ENCODE measurements at regions not wholly inside any gene's neighbourhood (a gene's known extent, or its start where the extent isn't known, plus 50 kb on each side); places are given as distances from the start of the nearest gene placed in this dataset.
"Not testable (repeated sequence)": the region's sequence is repeated elsewhere in the genome, so short reads cannot be mapped to it uniquely, and the experiment has no call there.

DNA sequence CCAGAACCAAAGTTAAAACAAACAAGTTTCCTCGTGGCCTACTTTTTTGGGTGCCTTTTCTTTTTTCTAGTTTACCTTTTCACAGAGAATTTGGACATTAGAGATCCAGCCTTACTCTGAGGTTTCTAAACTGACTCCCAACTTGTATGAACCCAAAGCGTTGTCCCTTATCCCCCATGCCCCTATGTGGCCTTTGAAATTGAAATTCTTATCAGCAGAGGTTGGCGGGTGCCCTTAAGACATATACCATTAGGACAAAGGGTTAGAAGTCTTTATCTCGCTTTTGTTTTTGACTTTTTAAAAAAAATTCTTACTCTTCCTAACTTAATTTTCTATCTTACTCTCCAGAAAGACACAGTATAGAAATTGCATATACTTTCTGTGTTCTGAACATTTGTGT, 76.3 kb upstream of the C7orf33 start:
- no peak for DNase-seq (ENCODE audit: low read depth in 2 of 2)

DNA sequence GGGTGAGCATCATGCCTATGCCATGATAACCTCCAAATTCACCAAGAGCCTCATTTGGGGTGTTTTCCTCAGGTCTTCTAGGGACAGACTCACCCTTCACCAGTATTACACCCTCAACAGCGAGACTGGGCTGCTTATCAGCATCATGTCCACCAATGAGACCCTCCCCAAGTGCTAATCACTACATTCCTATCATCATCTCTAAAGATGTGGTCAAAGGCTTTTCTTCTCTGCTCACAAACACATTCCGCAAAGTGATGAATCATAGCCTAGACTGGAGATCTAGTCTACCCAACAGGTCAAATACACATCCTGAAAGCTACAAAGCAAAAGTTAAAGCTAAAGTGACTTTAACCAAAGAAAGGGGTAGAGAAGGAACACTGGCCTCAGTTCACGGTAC, 75.3 kb upstream of the C7orf33 start:
- DNase-seq (ENCODE audit: low read depth in 2 of 2) = no peak

GRCh38 chr7:148515728-148516695, 74.6 kb upstream of the C7orf33 start:
- DNase-seq (ENCODE audit: low read depth in 2 of 2) = no peak

DNA sequence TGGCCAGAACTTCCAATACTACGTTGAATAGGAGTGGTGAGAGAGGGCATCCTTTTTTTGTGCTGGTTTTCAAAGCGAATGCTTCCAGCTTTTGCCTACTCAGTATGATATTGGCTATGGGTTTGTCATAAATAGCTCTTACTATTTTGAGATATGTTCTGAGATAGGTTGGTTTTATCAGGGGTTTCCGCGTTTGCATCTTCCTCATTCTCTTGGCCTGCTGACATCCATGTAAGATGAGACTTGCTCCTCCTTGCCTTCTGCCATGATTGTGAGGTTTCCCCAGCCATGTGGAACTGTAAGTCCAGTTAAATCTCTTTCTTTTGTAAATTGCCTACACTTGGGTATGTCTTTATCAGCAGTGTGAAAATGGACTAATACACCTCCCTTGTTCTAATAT, 71.2 kb upstream of the C7orf33 start:
- not testable (repeated sequence) for DNase-seq (ENCODE audit: low read depth in 2 of 2)

GRCh38 chr7:148521271-148521670, 69.3 kb upstream of the C7orf33 start:
- no peak for DNase-seq (ENCODE audit: low read depth in 2 of 2)

DNA sequence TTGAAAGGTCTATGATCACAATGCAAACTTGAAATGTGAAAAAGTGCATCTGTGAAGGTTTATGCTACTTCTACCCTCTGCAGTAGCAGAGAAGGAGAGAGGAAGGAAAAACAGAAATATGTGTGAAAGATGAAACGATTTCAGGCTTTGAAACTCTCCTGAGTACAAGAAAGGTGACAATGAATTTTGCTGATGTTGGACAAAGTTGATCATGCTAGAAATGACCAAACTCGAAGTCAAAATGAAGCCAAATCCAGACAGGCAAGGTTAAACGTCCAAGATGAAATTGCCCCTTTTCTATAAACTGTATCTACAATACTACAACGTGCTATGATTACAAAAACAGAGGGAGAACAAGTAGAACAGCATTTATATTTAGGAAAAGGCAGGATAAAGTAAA, 67.0 kb upstream of the C7orf33 start:
- DNase-seq (ENCODE audit: low read depth in 2 of 2) = no peak

- no peak for DNase-seq (ENCODE audit: low read depth in 2 of 2)
Observed at GRCh38 chr7:148524479-148525224, 65.9 kb upstream of the C7orf33 start.

GRCh38 chr7:148527717-148528168, 62.8 kb upstream of the C7orf33 start:
- peak; percentile 83 to 91 for DNase-seq (ENCODE audit: low read depth in 2 of 2)

DNA sequence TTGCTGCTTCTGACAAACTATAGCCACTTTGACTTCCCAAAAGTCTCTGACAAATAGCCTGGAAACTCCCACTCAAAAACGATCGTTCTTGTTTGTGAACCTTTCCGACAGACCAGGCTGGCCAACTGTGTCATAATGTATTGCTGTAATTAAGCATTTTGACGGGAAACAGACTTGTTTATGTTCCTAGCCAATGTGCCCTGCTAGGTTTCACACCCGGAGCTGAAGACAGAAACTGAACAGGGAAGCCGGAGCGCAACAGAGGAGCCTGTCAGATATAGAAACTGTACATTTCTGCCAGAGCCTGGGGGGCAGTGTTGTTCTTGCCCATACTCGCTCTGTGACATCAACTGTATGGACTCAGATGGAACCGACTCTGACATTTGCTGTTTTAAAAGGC, 55.3 kb upstream of the C7orf33 start:
- no peak for DNase-seq (ENCODE audit: low read depth in 2 of 2)

- DNase-seq (ENCODE audit: low read depth in 2 of 2) = no peak
Observed at GRCh38 chr7:148537435-148537834, 53.1 kb upstream of the C7orf33 start.

DNA sequence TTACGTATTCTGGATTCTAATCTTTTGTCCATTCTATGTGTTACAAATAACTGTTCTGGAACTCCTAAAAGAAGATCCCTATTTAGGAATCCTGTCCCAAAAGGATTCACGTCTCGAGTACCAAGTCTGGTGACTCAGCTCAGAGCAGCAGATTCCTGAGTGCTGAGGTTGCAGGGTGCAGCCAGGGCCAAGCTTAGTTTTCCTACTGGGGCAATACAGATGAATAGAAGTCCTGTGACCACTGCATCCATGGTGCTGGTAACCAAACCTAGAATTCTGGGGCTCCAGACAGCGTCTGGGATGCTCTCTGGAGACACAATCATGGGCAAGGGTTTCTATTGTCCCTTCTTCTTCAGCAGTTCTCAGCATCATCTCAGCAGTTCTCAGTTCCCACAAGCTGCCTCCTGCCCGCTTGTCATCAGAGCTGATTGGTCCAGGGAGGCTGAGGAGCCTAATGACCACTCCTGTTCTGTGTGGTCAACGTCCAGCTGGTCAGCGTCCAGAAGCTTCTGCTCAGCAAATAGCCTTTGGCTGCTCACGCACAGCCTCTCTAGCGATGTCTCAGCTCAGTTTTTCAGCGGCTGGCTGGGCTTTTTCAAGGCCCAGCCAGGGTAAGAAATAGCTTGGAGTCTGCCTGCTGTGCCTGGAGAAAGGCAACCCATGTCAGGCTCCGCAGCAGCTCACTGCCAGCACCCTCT, 50.4 kb upstream of the C7orf33 start:
- no peak for DNase-seq (ENCODE audit: low read depth in 2 of 2)

Data from dermis microvascular lymphatic vessel endothelial cell (primary cell).